Astrocyte of the spinal cord (primary cell): ENCODE measurements at regions not wholly inside any gene's neighbourhood (a gene's known extent, or its start where the extent isn't known, plus 50 kb on each side); places are given as distances from the start of the nearest gene placed in this dataset.

ENCODE experiments used
- DNase-seq: peaks from one replicate; pipeline ENCODE4 v3.0.0; 2011; ENCODE audit warnings: low read depth, low spot score
- H3K4me3 ChIP-seq: 2 replicates; pipeline ENCODE4 v1.5.1; 2011; ENCODE audit warnings: low read depth, mild to moderate bottlenecking, low read length, moderate library complexity
- in situ Hi-C: cut with HindIII; loops from 2 replicates; pipeline ENCODE4 v1.10.0; 2017; ENCODE audit warnings: low sequenced_read_pairs
- TF ChIP-seq, protein P1 (sequence below): IDR thresholded peaks from 2 replicates; pipeline ENCODE4 v1.5.1; 2012; ENCODE audit warnings: low read depth, mild to moderate bottlenecking, low read length, inconsistent platforms

DNA sequence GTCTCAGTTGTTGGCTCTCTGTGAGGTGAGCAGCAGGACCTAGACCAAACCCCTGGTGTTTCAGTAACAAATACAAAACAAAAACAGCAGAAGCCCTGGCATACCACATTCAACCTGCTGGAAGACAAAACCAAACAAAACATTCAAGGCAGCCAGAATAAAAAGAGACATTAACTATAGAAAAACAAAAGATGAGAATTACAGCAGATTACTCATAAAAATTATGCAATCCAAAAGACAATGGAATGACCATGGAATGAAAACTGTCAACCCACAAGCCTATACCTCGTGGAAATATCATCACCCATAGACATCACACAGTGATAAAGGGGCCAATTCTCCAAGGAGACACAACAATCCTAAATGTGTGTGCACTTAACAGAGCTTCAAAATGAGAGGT is 106.0 kb upstream of the IQSEC1 start:
- no peak for DNase-seq
- TF ChIP-seq, protein P1, sequence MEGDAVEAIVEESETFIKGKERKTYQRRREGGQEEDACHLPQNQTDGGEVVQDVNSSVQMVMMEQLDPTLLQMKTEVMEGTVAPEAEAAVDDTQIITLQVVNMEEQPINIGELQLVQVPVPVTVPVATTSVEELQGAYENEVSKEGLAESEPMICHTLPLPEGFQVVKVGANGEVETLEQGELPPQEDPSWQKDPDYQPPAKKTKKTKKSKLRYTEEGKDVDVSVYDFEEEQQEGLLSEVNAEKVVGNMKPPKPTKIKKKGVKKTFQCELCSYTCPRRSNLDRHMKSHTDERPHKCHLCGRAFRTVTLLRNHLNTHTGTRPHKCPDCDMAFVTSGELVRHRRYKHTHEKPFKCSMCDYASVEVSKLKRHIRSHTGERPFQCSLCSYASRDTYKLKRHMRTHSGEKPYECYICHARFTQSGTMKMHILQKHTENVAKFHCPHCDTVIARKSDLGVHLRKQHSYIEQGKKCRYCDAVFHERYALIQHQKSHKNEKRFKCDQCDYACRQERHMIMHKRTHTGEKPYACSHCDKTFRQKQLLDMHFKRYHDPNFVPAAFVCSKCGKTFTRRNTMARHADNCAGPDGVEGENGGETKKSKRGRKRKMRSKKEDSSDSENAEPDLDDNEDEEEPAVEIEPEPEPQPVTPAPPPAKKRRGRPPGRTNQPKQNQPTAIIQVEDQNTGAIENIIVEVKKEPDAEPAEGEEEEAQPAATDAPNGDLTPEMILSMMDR: no peak
- no peak overlapping the region for H3K4me3 ChIP-seq
- in situ Hi-C loops: no loop called here

DNA sequence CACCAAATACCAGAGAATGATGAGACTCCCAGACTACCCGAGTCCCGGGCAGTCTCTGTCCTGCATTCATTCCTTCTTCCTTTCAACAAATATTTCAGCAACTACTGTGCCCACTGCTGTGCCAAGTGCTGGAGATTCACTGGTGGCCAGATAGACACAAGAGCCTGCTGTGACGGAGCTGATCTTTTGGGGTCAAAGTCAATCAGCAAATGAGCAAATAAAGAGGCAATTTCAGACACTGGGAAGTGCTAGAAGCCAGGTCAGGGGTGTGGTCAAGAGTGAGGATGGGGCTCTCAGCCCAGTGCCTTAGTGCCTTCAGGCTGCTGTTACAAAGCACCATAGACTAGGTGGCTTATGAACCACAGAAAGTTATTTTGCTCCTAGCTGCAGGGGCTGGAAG is 104.9 kb upstream of the IQSEC1 start:
- DNase-seq: no peak
- no peak overlapping the region for H3K4me3 ChIP-seq
- TF ChIP-seq, protein P1: no peak
- in situ Hi-C loops: no loop called here

DNA sequence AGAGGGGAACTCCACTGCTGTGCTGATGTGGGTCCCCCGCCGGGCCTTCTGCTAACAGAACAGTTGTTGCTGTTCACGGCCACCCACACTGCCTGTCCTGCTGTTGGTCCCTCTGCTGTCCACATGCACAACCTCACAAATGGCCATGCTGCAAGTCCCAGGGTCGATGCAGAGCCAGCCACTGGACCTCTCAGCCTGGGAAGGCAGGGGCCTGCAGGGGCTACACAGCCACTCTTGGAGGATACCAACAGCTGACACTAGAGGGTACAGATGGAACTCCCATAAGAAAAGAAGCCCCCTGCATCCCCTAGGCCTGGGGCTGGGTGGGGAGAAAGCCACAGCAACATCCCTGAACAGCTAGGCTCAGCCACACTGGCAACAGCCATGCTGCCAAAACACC is 104.4 kb upstream of the IQSEC1 start:
- no peak overlapping the region for H3K4me3 ChIP-seq
- TF ChIP-seq, protein P1: no peak
- in situ Hi-C loops: no loop called here
- no peak for DNase-seq

DNA sequence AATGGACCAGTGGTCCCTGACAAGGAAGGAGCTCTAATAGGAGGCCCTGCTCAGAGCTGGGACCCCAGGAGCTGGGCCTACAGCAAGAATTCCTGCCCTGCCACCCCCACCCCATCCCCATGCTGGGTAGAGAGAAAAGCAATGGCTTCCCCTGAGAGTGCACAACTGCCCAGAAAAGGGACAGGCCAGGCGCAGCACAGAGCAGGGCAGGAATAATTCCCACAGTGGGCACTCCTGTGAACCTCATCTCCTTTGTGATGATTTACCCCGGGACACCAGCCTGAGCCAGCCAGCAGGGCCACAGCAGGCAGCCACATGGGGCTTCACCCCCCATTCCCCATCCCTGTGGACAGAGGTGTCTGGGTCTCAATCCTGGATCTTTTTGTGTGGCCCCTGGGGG is 104.0 kb upstream of the IQSEC1 start:
- TF ChIP-seq, protein P1: no peak
- H3K4me3 ChIP-seq: no peak overlapping the region
- no peak for DNase-seq
- in situ Hi-C loops: no loop called here

DNA sequence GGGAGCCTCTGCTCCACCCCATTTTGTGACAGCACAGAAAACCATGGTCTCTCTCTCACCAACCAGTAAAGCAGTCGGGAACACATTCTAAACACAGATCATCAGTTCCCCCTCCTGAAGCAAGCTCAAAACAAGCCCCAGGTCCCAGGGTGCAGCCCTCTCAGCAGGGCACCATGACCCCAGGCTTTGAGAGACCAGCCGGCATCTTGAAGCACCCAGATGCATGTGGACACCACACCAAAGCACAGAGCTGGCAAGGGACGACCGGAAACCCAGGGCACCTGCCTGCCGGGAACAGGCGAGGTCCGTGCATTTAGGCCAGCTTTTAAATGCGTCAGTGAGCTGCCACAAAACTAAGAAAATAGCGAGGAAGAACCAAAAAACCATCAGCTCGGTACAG is 103.2 kb upstream of the IQSEC1 start:
- DNase-seq: no peak
- TF ChIP-seq, protein P1: no peak
- in situ Hi-C loops: no loop called here
- H3K4me3 ChIP-seq: no peak overlapping the region

DNA sequence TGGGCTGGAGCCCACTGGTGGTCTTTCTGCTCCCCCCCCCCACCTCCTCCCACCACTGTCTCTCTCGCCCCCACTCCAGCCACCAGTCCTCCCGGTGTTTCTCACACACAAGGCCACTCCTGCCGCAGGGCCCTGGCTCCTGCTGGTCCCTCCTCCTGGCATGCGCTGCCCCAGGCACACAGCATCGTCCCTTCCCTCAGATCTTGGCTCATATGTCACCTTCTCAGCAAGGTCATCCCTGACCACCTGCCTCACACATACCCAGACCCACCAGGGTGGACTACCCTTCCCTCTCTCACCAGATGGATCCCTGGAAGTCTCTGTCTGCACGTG is 101.5 kb upstream of the IQSEC1 start:
- no peak overlapping the region for H3K4me3 ChIP-seq
- in situ Hi-C loops: no loop called here
- DNase-seq: no peak
- TF ChIP-seq, protein P1: no peak

DNA sequence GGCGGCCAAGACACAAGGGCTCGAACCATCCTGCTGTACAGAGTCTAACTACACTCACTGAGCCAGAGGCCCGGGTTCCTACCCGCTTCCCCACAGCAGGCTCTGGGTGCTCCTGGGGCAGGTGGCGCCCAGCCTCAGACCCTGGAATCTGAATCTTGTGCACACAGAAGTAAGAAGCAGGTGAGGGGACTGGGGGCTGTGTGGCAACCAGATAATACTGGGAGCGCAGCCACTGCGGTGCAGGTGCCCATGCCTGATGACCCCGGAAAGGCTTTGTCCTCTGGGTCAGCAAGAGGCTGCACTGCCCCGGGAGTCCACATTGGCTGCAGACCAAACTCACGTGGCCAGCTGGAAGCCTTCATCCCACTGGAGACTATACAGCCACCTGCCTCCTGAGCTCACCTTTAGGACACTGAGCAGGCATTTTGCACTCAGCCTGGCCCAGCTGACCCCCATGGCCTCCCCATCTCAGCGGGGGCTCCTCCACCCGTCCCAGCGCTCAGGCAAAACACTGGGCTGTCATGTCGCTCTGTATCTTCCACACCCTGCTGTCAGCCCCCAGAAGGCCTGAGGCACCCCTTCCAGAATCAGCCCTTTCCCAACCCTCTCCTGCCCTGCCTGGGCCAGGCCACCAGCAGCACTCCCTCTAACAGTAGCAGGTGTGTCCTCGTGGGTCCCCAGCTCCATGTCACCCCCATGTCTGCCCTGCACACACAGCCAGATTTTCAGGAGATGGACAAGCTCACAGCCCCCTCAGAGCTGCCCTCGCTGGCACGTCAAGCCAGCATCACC is 101.0 kb upstream of the IQSEC1 start:
- in situ Hi-C loops: no loop called here
- TF ChIP-seq, protein P1: no peak
- no peak for DNase-seq
- H3K4me3 ChIP-seq: no peak overlapping the region
